Anterior cingulate cortex (tissue), 58 donors: ENCODE measurements at regions not wholly inside any gene's neighbourhood (a gene's known extent, or its start where the extent isn't known, plus 50 kb on each side); places are given as distances from the start of the nearest gene placed in this dataset.
"Not testable (repeated sequence)": the region's sequence is repeated elsewhere in the genome, so short reads cannot be mapped to it uniquely, and the experiment has no call there.

Experiments used
- DNase-seq, 58 donors: peaks; one replicate each; lab custom pipeline; 2025; lab: John Stamatoyannopoulos, UW

DNA sequence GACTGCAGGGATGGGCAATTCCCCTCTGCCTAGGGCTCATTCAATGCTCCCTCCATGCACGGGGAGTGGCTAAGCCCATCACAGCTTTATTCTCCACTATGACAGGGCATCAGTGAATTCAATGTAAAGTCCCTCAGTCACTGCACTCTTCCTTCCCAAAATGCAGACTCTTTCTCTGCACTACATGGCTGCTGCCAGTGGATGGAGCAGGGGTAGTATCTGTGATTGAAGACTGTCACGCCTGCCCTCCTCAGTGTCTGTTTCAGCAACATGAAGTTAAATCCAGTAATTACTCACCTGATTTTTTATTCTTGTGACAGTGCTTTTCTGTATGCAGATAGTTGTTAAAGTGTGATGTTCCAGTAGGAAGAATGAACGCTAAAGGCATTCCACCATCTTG, 1323.2 kb downstream of the AMY1C start:
- no peak for DNase-seq

- DNase-seq: no peak
Observed at GRCh38 chr1:105073660-105074059, 1324.0 kb downstream of the AMY1C start.

DNA sequence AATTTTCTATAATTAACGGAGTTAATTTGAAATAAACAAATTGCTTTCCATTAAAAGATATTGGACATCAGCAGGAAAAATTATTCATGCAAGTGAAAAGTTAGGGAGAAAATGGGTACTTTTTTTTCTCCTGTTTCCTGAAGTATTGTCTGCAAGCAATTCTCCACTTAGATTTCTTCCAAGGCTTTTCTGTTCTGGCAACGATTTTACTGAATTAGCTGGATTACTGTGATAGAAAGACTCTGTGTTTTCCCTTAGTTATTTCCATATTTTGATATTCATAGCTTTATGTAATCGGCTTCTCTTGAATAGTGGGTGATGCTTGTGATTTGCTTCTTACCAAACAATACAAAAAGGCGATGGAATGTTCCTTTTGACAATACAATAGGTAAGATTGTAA, 1333.9 kb downstream of the AMY1C start:
- no peak for DNase-seq

DNA sequence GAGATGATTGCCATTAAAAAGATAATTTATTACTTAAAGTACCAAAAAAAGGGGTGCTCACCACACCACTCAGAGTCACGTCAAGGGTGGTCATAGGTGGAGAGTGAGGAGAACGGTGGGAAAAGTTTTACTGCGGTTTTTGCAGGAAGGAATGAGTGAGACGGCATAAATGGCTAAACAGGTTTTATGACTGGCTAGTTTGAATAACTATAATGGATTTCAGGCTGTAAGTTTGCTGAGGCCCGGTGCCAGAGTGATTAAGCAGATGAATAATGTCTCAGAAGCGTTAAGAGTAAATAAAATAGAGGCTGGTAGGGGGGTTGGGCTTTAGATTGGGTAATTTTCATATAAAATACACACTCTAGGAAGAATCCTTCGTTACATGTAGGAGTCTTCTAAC, 1337.8 kb downstream of the AMY1C start:
- no peak for DNase-seq

GRCh38 chr1:105088166-105088565, 1338.5 kb downstream of the AMY1C start:
- DNase-seq: no peak

- not testable (repeated sequence) for DNase-seq
Observed at GRCh38 chr1:105093893-105094292, 1344.2 kb downstream of the AMY1C start.

- DNase-seq: peak in 1 of 58 donors; percentile 0
Observed at GRCh38 chr1:105100102-105100501, 1350.4 kb downstream of the AMY1C start.

GRCh38 chr1:105101261-105101660, 1351.6 kb downstream of the AMY1C start:
- DNase-seq: no peak

DNA sequence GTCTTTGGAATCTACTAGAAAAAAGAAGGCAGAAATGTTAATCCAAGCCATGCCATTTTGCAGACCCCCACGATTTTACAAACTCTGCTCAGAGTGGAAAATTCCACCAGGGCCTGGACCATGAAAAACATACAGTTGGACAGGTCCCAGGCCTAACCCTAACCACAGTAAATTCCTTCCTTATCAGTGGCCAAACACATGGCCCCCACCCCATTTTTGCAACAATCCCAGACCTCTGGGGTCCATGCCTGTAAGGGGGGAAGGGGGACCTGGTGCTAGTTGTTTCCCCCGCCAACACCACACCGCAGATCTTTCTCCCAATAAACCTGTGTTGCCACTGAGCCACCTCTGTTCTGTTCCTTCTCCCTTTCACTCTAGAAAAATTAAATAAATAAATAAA, 1352.7 kb downstream of the AMY1C start:
- DNase-seq: no peak

DNA sequence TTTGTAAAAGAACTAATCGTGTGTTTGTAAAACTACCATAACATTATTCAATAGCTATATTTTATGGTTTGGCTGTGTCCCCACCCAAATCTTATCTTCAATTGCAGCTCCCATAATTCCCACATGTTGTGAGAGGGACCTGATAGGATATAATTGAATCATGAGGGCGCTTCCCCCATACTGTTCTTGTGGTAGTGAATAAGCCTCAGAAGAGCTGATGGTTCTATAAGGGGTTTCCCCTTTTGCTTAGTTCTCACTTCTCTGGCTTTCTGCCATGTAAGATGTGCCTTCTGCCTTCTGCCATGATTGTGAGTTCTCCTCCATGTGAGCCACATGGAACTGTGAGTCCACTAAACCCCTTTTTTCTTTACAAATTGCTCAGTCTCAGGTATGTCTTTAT, 1372.3 kb downstream of the AMY1C start:
- DNase-seq: no peak

DNA sequence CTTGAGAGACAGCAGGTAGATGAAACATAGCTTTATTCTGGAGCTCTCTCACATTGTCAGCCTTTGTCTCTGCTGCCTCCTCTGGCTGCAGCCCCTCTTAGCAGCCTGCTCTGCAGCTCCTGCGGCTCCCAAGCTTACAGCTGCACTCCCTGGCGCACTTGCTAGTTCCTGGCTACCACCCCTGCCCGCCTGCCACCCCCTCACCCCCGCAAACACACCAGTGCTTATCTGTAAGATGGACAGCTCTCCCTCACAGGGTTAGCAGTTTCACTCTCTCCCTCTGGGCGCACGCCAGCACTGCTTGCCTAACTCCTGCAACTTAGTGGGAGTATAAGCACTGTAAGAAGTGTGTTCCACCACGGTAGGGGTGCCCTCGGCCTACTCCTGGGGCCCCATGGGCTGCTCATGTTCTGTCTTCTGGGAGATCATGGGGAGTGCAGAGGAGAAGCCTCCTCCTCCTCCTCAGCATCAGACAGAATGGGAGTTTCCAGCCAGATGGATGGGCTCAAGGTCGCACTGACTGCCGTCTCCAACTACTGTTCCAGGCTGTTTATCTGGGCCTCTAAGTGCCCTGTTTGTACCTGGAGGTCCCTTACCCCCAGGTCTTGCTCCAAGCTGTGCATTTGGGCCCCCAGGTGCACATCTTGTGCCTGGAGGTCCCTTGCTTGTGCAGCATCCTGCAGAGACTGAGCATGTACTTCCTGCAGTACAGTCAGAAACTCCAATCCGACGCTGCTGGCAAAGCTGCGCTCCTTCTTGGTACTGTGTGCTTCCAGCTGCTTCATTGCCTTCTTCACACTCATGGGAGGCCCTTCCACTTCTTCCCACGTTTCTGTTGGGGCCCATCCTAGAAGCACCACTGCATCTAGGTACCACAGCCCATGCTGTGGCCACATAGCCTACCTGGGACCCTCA, 1388.1 kb downstream of the AMY1C start:
- no peak for DNase-seq

DNA sequence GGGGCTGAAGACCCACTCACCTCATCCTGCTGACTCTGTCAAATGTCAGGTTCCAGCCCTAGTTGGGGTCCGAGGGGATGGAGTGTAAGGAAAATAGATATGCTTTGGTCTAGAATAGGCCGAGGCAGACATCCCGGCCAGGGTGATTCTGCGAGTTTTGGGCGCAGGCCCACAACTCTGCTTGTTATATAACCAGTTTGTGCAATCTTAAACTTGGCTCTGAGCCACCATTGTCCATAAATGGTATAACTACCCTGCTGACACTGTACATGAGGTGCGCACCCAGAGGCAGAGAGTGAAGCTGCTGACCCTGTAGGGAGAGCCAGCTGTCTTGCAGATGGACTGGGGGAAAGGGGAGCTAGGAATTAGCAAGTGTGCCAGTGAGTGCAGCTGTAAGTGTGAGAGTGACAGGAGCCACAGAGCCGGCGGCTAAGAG, 1388.8 kb downstream of the AMY1C start:
- no peak for DNase-seq

- peak in 1 of 58 donors; percentile 1 for DNase-seq
Observed at GRCh38 chr1:105172788-105173187, 1423.1 kb downstream of the AMY1C start.

DNA sequence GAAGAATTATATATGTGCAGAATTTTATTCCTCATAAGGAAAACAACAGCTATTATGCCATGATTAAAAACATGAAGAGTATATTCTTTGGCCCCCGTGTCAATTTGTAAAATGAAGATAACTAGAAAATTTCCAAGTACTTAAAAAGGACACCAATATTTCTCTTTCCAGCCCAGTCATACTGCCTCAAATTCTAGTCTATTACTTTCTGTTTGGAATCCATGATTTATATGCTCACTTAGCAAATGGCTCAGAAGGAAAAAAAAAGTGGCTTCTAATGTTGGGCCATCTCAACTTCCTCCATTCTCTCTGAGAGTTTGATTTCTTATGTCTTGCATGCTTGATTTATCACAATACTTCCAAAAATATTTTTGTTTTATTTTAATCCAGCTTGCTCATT, 1431.1 kb downstream of the AMY1C start:
- no peak for DNase-seq

GRCh38 chr1:105204836-105205371, 1455.2 kb downstream of the AMY1C start:
- DNase-seq: no peak

GRCh38 chr1:105208581-105208980, 1458.9 kb downstream of the AMY1C start:
- no peak for DNase-seq

GRCh38 chr1:105210747-105211146, 1461.0 kb downstream of the AMY1C start:
- DNase-seq: no peak

DNA sequence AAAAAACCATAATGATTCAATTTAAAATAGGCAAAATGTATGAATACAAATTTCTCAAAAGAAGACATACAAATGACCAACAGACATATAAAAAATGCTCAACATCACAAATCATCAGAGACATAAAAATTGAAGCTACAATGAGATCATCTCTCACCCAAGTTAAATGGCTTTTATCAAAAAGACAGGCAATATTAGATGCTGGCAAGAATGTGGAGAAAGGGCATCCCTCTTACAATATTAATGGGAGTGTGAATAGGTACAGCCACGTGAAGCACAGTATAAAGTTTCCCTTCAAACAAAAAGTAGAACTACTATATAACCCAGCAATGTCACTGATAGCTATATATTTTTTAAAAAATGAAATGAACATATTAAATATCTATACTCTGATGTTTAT, 1481.7 kb downstream of the AMY1C start:
- no peak for DNase-seq

- no peak for DNase-seq
Observed at GRCh38 chr1:105243411-105243810, 1493.7 kb downstream of the AMY1C start.

- no peak for DNase-seq
Observed at GRCh38 chr1:105243969-105244368, 1494.3 kb downstream of the AMY1C start.

DNA sequence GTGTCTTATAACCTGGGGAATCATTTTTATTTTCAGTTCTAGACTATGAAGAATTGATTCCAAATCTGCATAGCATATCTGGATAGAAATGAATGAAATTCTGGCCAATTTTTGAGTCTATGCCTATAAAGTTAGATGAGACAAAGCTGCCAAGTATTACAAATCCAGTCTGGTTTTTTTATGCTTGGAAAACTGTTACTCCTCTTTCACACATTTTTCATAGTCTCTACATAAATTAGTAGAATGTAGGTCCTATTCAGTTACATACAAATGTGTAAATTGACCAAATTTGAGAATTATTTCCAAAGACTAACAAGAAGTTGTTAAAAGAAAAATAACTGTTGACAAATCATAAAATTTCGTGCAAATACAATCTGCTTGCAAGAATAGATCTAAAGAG, 1505.2 kb downstream of the AMY1C start:
- no peak for DNase-seq

DNA sequence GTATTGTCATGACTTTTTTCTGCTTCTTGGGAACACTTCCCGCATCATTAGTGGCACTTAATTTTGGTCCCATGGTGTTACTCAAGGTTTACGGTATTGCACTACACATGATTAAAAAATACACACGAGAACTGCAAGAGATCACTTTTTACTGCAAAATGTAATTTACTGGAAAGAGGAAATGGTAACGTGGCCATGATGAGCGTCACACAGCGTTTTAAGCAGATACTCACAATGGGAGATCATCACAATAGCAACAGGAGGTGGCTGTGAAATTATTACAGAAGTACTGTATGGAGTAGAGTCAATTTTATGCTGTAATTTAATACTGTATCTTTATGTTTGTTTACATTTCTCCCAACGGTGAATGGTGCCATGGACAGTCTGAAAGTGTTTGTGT, 1510.3 kb downstream of the AMY1C start:
- DNase-seq: no peak
